GM23338 (cell line): ENCODE measurements at regions not wholly inside any gene's neighbourhood (a gene's known extent, or its start where the extent isn't known, plus 50 kb on each side); places are given as distances from the start of the nearest gene placed in this dataset.
A peak's percentile ranks its signal among the peaks of the same experiment; 100 is the strongest.

Experiments
- ATAC-seq: fragments of 200-7000 bp; cut with Tn5 transposase; 3 replicates; pipeline ENCODE4 v1.9.1; 2020
- DNase-seq: peaks from one replicate; pipeline ENCODE4 v3.0.0-alpha.2; 2015; ENCODE audit warnings: low spot score
- H2AFZ ChIP-seq: fragments of 200-600 bp; sonication (generic); 2 replicates; pipeline ENCODE4 v1.8.0; 2016; ENCODE audit warnings: antibody characterized with exemption, mild to moderate bottlenecking, moderate library complexity
- H3F3A ChIP-seq: fragments of 200-600 bp; sonication (generic); replicated peaks from 2 replicates; pipeline ENCODE4 v1.8.0; 2017; ENCODE audit warnings: antibody characterized with exemption, mixed run types, low read depth
- H3K27ac ChIP-seq: fragments of 200-600 bp; sonication (generic); 2 replicates; pipeline ENCODE4 v1.6.1; 2016; ENCODE audit warnings: low read depth
- H3K27me3 ChIP-seq: fragments of 200-600 bp; sonication (generic); 2 replicates; pipeline ENCODE4 v1.8.0; 2016; ENCODE audit warnings: mild to moderate bottlenecking, mixed run types, moderate library complexity; ENCODE audit not compliant: insufficient read depth
- H3K36me3 ChIP-seq: fragments of 200-600 bp; sonication (generic); 2 replicates; pipeline ENCODE4 v1.8.0; 2016; ENCODE audit warnings: mild to moderate bottlenecking; ENCODE audit not compliant: insufficient read depth
- H3K4me1 ChIP-seq: fragments of 200-600 bp; sonication (generic); 2 replicates; pipeline ENCODE4 v1.8.0; 2016; ENCODE audit warnings: mild to moderate bottlenecking, moderate library complexity; ENCODE audit not compliant: insufficient read depth
- H3K4me2 ChIP-seq: fragments of 200-600 bp; sonication (generic); 2 replicates; pipeline ENCODE4 v1.7.1; 2017; ENCODE audit warnings: mixed run types
- H3K4me3 ChIP-seq: fragments of 200-600 bp; sonication (generic); 2 replicates; pipeline ENCODE4 v1.6.1; 2016; ENCODE audit warnings: mixed run types
- H3K79me2 ChIP-seq: fragments of 200-600 bp; sonication (generic); replicated peaks from 2 replicates; pipeline ENCODE4 v1.8.0; 2017; ENCODE audit warnings: mild to moderate bottlenecking; ENCODE audit not compliant: insufficient read depth
- H3K9me2 ChIP-seq: fragments of 200-600 bp; sonication (generic); 2 replicates; pipeline ENCODE4 v1.8.0; 2017; ENCODE audit not compliant: insufficient read depth
- H4K20me1 ChIP-seq: fragments of 200-600 bp; sonication (generic); replicated peaks from 2 replicates; pipeline ENCODE4 v1.8.0; 2017; ENCODE audit warnings: mild to moderate bottlenecking; ENCODE audit not compliant: insufficient read depth
- H3K27ac Mint-ChIP-seq: 2 replicates; pipeline ENCODE4 v1.8.0; 2020; ENCODE audit warnings: inconsistent platforms, mild to moderate bottlenecking, moderate library complexity, mixed read lengths
- H3K27me3 Mint-ChIP-seq: 3 replicates; pipeline ENCODE4 v1.8.0; 2022; ENCODE audit warnings: low read depth, mild to moderate bottlenecking, moderate library complexity, mixed read lengths, inconsistent platforms; ENCODE audit not compliant: insufficient read depth, poor library complexity
- H3K36me3 Mint-ChIP-seq: 3 replicates; pipeline ENCODE4 v1.8.0; 2021; ENCODE audit warnings: low read depth, mild to moderate bottlenecking, inconsistent platforms, moderate library complexity, mixed read lengths
- H3K4me1 Mint-ChIP-seq: 3 replicates; pipeline ENCODE4 v1.8.0; 2020; ENCODE audit warnings: mild to moderate bottlenecking, inconsistent platforms, mixed read lengths
- H3K4me3 Mint-ChIP-seq: 3 replicates; pipeline ENCODE4 v1.8.0; 2021; ENCODE audit warnings: moderate library complexity, mild to moderate bottlenecking, inconsistent platforms, mixed read lengths
- H3K9me3 Mint-ChIP-seq: 3 replicates; pipeline ENCODE4 v1.8.0; 2020; ENCODE audit warnings: moderate library complexity, mild to moderate bottlenecking, inconsistent platforms, mixed read lengths
- CREB1 ChIP-seq: fragments of 250-450 bp; sonication (Bioruptor Pico); IDR thresholded peaks from 2 replicates; pipeline ENCODE4 v1.5.0; 2020; ENCODE audit warnings: low read depth, mild to moderate bottlenecking, moderate library complexity
- EZH2 ChIP-seq: fragments of 200-600 bp; sonication (generic); IDR thresholded peaks from one replicate; pipeline ENCODE4 v1.8.0; 2017; ENCODE audit warnings: antibody characterized with exemption, mild to moderate bottlenecking, low read depth; ENCODE audit not compliant: unreplicated experiment
- NANOG ChIP-seq: IDR thresholded peaks from 2 replicates; pipeline ENCODE4 v1.6.1; 2016; ENCODE audit warnings: antibody characterized with exemption, borderline replicate concordance
- POLR2AphosphoS5 ChIP-seq: IDR thresholded peaks from 2 replicates; pipeline ENCODE4 v1.6.1; 2016; ENCODE audit warnings: antibody characterized with exemption, low read depth
- STAT1 ChIP-seq: IDR thresholded peaks from one replicate; pipeline ENCODE4 v1.6.1; 2016; ENCODE audit warnings: antibody characterized with exemption; ENCODE audit not compliant: unreplicated experiment
- ZNF331 ChIP-seq: fragments of 250-450 bp; sonication (Bioruptor Pico); IDR thresholded peaks from 2 replicates; pipeline ENCODE4 v1.5.0; 2020; ENCODE audit warnings: low read depth, mild to moderate bottlenecking, moderate library complexity
- TF ChIP-seq, protein P1 (sequence below): IDR thresholded peaks from one replicate; pipeline ENCODE4 v1.6.1; 2018; ENCODE audit warnings: antibody characterized with exemption; ENCODE audit not compliant: unreplicated experiment
- TF ChIP-seq, protein P2 (sequence below): IDR thresholded peaks from 2 replicates; pipeline ENCODE4 v1.6.1; 2016; ENCODE audit warnings: antibody characterized with exemption

DNA sequence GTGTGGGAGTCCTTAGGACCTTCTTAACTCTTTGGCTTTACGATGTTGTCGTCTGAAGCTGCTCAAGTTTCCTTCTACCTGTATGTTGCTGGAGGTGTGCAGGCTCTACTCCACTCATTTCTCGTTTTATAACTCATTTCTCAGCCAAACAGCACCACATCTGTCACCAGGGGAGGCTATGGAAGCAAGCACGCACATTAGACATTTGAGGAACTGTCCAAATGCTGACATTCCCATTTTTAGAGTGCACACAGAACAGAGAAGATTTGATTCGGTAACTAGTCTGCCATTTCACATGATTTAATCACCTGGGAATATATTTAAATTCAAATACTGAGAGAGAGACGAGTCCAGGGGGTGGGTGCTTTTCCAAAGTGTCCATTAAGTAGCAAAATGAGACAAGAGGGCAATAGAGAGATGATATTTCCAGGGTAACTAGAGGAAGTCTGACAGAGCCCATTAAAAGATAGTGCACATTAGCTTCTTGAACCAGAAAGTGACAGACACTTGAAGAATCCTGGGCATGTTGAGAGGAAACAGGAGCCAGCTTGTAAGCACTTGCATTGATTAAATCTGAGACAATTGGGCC lies 793.3 kb downstream of the TDRD15 start:
- H3K9me2 ChIP-seq, result no peaks in the 10 kb centered on the region
- no peak overlapping the region for H2AFZ ChIP-seq
- Mint-ChIP-seq H3K4me3 (no peak overlapping the region), H3K9me3 (no peaks in the 10 kb centered on the region), H3K4me1 (no peaks in the 10 kb centered on the region), H3K36me3 (no peaks in the 10 kb centered on the region), H3K27ac (no peak overlapping the region), H3K27me3 (no peaks in the 10 kb centered on the region)
- no peaks in the 10 kb centered on the region for H3F3A ChIP-seq
- TF ChIP-seq ZNF331 (CRISPR knock-in tag), result no peak
- TF ChIP-seq STAT1, result no peak
- TF ChIP-seq, protein P1, sequence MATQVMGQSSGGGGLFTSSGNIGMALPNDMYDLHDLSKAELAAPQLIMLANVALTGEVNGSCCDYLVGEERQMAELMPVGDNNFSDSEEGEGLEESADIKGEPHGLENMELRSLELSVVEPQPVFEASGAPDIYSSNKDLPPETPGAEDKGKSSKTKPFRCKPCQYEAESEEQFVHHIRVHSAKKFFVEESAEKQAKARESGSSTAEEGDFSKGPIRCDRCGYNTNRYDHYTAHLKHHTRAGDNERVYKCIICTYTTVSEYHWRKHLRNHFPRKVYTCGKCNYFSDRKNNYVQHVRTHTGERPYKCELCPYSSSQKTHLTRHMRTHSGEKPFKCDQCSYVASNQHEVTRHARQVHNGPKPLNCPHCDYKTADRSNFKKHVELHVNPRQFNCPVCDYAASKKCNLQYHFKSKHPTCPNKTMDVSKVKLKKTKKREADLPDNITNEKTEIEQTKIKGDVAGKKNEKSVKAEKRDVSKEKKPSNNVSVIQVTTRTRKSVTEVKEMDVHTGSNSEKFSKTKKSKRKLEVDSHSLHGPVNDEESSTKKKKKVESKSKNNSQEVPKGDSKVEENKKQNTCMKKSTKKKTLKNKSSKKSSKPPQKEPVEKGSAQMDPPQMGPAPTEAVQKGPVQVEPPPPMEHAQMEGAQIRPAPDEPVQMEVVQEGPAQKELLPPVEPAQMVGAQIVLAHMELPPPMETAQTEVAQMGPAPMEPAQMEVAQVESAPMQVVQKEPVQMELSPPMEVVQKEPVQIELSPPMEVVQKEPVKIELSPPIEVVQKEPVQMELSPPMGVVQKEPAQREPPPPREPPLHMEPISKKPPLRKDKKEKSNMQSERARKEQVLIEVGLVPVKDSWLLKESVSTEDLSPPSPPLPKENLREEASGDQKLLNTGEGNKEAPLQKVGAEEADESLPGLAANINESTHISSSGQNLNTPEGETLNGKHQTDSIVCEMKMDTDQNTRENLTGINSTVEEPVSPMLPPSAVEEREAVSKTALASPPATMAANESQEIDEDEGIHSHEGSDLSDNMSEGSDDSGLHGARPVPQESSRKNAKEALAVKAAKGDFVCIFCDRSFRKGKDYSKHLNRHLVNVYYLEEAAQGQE, result peak; percentile 46
- no peaks in the 10 kb centered on the region; the same call in 1 of the 2 replicates for H3K36me3 ChIP-seq
- no peaks in the 10 kb centered on the region for H3K79me2 ChIP-seq
- no peaks in the 10 kb centered on the region for H3K4me1 ChIP-seq
- no peaks in the 10 kb centered on the region for H3K27me3 ChIP-seq
- H3K4me3 ChIP-seq, result no peak overlapping the region
- no peaks in the 10 kb centered on the region for H4K20me1 ChIP-seq
- no peak overlapping the region for H3K27ac ChIP-seq
- no peak overlapping the region for H3K4me2 ChIP-seq
- ATAC-seq (no peak), DNase-seq (no peak)

DNA sequence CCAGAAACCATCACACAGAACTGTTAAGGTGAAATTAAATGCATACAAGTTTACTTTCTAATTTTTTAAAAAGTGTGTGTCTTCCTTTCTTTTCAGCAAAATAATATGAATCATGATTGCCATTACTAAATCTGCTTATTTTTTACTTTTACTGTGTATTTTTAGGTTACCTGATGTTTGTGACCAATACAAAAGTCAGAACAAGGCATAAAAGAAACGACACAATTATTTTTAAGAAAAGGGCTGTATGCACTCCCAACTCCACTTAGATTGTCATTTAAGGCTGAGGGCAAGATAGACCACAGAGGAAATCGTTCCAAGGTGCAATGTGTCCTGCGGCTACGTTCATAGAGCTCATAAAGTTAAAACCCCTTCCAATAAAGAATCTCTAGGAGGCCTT lies 797.0 kb downstream of the TDRD15 start:
- H3K9me3 Mint-ChIP-seq, result peaks cover 12% of the 10 kb centered on the region; the same call in 2 of the 3 replicates
- no peaks in the 10 kb centered on the region for H3K4me1 ChIP-seq
- ATAC-seq, result no peak
- TF ChIP-seq, protein P1, result no peak
- TF ChIP-seq STAT1 (no peak), CREB1 (CRISPR knock-in tag) (no peak), NANOG (no peak), ZNF331 (CRISPR knock-in tag) (no peak), EZH2 (no peak), POLR2AphosphoS5 (no peak)
- TF ChIP-seq, protein P2, sequence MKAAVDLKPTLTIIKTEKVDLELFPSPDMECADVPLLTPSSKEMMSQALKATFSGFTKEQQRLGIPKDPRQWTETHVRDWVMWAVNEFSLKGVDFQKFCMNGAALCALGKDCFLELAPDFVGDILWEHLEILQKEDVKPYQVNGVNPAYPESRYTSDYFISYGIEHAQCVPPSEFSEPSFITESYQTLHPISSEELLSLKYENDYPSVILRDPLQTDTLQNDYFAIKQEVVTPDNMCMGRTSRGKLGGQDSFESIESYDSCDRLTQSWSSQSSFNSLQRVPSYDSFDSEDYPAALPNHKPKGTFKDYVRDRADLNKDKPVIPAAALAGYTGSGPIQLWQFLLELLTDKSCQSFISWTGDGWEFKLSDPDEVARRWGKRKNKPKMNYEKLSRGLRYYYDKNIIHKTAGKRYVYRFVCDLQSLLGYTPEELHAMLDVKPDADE, result no peak

More for the DNA sequence above, 797.0 kb downstream of the TDRD15 start:
- peaks cover 4% of the 10 kb centered on the region; the same call in 2 of the 3 replicates for H3K36me3 Mint-ChIP-seq
- Histone ChIP-seq H4K20me1 (no peaks in the 10 kb centered on the region), H3K27me3 (no peaks in the 10 kb centered on the region), H3K9me2 (no peaks in the 10 kb centered on the region), H3K36me3 (no peaks in the 10 kb centered on the region; the same call in 1 of the 2 replicates), H3K79me2 (no peaks in the 10 kb centered on the region), H3K4me3 (no peak overlapping the region), H3K27ac (no peak overlapping the region), H2AFZ (no peak overlapping the region), H3F3A (no peaks in the 10 kb centered on the region), H3K4me2 (no peak overlapping the region)
- H3K4me3 Mint-ChIP-seq, result no peak overlapping the region
- H3K4me1 Mint-ChIP-seq, result no peaks in the 10 kb centered on the region
- no peaks in the 10 kb centered on the region for H3K27me3 Mint-ChIP-seq
- no peak overlapping the region for H3K27ac Mint-ChIP-seq
- DNase-seq, result no peak
